Endothelial cell of hepatic sinusoid (primary cell): ENCODE measurements at regions not wholly inside any gene's neighbourhood (a gene's known extent, or its start where the extent isn't known, plus 50 kb on each side); places are given as distances from the start of the nearest gene placed in this dataset.
"Not testable (repeated sequence)": the region's sequence is repeated elsewhere in the genome, so short reads cannot be mapped to it uniquely, and the experiment has no call there.

Source experiments
- in situ Hi-C: cut with HindIII; loops from 2 replicates; pipeline ENCODE4 v1.10.0; 2017; ENCODE audit warnings: low sequenced_read_pairs

GRCh38 chrX:74251006-74251930 is 52.7 kb upstream of the ZCCHC13 start:
- in situ Hi-C loops, result no loop called here

DNA sequence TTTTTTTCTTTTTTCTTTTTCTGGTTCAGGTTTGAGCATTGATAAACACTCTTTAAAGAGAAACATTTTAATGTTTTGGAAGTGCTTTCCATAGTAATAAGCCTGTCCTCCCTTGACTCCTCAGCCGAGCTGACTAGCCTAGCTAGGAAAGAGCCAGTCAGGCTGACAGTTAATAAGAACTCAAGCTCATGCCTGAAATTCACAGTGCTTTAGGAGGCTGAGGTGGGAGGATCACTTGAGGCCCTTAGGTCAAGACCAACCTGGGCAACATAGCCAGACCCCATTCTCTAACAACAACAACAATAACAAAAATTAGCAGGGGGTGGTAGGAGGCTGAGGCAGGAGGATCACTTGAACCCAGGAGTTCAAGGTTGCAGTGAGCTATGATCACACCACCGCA is 53.4 kb upstream of the ZCCHC13 start:
- in situ Hi-C loops, result no loop called here

- in situ Hi-C loops, result no loop called here
Measured at GRCh38 chrX:74249963-74250362, 54.0 kb upstream of the ZCCHC13 start.

DNA sequence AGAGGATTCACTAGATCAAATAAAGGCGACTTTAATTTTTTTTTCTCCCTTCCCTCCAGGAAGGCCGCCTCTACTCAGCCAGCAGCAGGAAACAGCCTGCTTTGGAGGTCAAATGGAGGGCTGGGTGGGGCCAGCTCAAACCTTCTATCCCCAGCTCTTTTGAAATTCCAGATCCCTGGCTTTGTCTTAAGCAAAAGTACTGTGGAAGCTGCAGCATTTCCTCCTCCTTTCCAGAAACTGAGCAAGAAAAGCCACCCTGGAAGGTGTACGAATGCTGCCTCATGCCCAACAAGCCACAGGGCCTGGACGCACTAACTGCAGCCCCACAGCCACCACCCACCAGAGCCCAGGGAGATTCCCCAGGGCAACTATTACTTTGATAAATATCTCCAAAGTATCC is 55.1 kb upstream of the ZCCHC13 start:
- in situ Hi-C loops, result no loop called here

- in situ Hi-C loops, result no loop called here
Measured at GRCh38 chrX:74246524-74246923, 57.5 kb upstream of the ZCCHC13 start.

DNA sequence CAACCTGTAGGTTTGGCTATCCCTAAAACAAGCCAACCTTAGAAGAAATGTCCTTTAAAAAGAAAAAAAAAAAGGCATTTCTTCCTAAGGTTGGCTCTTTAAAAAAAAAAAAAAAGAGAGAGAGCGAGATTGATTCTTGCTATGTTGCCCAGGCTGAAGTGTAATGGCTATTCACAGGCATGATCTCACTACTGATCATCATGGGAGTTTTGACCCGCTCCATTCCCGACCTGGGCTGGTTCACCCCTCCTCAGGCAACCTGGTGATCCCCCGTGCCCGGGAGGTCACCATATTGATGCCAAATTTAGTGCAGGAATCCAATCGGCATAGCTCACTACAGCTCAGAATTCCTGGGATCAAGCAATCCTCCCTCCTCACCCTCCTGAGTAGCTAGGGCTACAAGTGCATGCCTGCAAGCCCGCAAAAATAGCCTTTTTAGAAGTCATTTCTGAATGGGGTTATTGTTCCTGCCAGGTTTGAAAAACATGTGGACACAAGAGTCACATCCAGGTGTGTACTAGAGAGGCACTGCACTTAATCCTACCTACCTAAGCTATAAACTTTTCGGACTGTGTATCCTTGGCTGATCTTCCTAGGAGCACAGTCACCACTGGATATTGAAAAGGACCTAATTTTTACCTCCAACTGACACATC is 61.4 kb upstream of the ZCCHC13 start:
- in situ Hi-C loops, result no loop called here

- in situ Hi-C loops, result no loop called here
Measured at GRCh38 chrX:74242050-74242449, 61.9 kb upstream of the ZCCHC13 start.

DNA sequence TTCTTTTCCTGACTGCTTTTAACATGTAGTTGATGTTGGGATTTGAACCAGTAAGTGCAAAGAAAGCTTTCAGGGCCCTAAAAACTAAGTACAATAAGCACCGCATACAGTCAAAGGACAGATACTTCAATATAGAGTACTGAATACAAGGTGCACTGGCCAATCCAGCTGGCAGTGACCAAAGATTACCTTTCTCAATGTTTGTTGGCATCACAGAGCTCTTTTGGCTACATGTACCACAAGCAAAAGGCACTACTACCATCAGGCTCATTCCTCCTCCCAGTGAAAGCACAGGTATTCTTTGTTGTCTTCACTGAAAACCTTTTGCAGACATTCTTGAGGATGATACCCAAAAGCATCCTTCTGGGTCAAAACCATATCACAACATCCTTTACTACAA is 65.2 kb upstream of the ZCCHC13 start:
- in situ Hi-C loops, result no loop called here

DNA sequence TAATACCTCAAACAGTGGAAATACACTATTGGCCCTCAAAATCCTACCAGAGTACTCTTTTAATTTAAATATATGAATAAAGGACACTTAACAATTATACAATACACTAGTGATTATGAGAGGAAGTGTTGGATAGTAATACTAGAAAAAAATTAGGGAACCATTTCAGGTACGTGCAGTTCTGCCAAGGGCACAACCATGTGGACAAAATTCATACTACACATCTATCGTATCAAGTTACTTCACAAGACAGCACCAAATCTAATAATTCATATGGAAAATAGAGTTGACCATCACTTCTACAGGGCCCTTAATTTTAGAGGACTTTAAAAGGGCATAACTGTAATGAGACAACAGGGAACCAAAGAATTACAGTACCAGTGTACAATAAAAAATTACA is 69.2 kb upstream of the ZCCHC13 start:
- in situ Hi-C loops, result no loop called here

DNA sequence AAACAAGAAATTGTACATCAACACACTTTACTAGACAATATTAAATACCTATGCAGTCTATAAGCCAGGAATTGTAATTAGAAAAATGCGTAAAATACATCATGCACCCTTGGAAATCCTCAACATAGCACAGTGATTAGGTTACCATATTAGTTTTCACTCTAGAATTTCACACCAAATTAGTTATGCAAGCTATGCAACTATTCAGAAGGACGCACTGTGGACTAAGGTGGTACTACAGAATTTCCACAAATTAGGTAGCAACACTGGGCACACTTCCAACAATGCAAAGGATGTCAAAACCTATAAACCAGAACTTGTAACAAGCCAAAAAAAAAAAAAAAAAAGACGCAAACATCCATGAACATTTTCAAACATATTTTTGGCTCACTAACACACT is 71.1 kb upstream of the ZCCHC13 start:
- in situ Hi-C loops, result no loop called here

- in situ Hi-C loops, result no loop called here
Measured at GRCh38 chrX:74231625-74232024, 72.4 kb upstream of the ZCCHC13 start.

DNA sequence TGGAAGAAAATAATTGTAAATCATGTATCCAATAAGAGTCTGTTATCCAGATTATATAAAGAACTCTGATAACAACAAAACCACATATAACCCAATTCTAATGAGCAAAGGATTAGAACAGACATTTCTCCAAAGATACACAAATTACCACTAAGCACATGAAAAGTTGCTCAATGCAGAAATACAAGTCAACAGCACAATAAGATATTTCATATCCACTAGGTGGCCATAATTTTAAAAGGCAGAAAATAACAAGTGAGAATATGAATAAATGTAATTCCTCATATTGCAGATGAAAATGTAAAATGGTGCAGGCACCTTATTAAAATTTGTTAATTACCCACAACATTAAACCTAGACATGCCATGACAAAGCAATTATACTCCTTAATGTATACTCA is 73.9 kb upstream of the ZCCHC13 start:
- in situ Hi-C loops, result no loop called here

DNA sequence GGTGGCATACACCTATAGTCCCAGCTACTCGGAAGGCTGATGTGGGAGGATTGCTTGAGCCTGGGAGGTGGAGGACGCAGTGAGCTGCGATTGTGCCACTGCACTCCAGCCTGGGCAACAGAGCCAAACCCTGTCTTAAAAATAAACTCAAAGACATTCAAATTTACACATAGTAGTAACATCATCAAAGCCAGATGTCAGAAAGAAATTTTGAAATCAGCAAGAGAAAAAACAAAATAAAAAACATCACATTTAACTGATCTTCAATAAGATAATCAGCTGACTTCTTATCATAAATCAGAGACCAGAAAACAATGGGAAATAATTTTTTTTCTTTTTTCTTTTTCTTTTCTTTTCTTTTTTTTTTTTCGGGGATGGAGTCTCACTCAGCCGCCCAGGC is 78.9 kb upstream of the ZCCHC13 start:
- in situ Hi-C loops, result no loop called here

GRCh38 chrX:74220277-74220676 is 83.7 kb upstream of the ZCCHC13 start:
- in situ Hi-C loops, result no loop called here

DNA sequence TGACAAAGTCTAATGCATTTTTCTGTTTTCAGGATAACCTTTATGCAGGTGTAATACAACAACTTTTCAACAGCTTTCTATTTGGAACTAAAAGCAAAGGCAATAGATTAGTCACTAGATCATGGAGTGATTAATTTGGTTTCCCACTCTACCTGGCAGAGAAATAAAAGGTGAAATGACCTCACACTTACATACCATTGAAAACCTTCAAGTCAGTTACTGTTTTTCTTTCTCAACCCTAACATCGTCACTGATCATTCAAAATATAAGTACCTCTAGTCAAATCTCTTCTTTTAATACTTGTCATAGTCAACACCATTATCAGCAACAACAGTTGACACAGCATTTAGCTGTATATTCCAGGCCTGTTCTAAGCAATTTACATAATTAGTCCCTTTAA is 85.1 kb upstream of the ZCCHC13 start:
- in situ Hi-C loops, result no loop called here

DNA sequence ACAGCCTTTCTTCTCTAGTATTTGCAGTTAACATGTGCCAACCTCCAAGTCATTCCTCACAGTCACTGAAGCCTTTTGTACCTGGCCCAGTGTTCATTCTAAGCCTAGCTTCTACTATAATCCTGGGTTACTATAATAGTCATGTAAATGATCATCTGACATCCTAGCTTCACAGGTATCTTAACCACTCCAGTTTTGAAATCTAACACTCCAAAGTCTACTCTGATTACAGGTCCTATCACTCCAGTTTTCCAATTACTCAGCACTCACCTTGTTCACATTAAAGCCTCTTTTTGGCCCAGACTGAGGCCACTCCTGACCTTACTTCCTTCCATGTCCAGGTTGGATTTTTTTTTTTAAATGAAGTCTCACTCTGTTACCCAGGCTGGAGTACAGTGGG is 87.6 kb upstream of the ZCCHC13 start:
- in situ Hi-C loops, result no loop called here

GRCh38 chrX:74211911-74212310 is 92.1 kb upstream of the ZCCHC13 start:
- in situ Hi-C loops, result no loop called here

DNA sequence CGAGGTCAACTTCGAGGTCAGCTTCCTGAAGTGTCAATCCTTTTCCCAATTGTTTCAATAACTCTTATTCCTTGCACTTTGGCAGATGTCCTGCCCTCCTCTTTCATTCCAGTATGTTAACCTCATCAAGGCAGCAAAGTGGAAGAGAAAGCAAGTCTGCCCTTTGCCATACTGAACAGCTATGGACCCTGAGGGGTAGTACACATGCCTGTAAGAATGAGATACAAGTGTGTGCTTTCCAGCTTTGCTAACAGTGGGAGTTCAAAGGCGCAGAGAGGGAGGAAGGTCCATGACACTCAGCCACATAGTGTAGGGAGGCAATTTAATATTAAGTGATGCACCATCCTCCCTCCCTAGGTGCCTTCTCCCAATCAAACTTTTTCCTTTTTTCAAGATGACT is 96.4 kb upstream of the ZCCHC13 start:
- in situ Hi-C loops, result no loop called here

DNA sequence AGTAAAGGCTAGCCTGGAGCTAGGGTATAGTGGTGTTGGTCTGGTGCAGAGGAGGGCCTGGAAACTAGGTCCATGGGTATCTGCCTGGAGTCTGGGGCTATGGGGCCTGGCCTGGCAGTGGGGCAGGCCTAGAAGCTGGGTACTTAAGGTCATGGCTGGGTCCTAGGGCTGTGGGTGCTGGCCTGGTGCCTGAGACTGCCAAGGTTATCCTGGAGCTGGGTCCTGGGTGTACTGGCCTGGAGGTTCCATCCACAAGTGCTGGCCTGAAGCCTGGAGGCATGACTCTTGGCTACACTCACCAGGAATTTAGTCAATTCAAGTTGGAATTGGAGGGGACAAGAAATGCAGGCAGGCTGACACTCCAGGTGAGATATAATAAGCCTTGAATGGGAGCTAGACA is 108.4 kb upstream of the ZCCHC13 start:
- in situ Hi-C loops, result no loop called here

GRCh38 chrX:74195120-74195519 is 108.9 kb upstream of the ZCCHC13 start:
- in situ Hi-C loops, result no loop called here

DNA sequence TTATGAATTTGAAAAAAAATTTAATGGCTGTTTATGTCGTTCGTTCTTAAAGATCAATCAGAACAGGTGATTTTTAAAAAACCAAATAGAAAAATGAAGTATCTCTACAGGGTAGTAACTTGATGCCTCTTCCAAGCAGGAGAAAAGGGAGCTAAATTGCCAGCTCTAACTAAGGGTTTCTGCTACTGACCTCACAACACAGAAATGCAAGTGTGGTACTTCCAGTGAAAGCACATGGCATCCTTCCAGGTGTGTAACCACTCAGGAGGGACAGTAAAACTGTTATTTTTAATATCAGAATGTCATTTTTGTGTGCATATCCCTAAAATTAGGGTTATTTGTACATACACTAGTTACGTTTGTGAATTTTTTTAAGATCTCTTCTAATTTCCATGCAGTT is 116.8 kb upstream of the ZCCHC13 start:
- in situ Hi-C loops, result no loop called here

- in situ Hi-C loops, result not testable (repeated sequence)
Measured at GRCh38 chrX:74183047-74183446, 120.9 kb upstream of the ZCCHC13 start.
